ENCODE measurements at regions not wholly inside any gene's neighbourhood (a gene's known extent, or its start where the extent isn't known, plus 50 kb on each side); places are given as distances from the start of the nearest gene placed in this dataset.
"Not testable (repeated sequence)": the region's sequence is repeated elsewhere in the genome, so short reads cannot be mapped to it uniquely, and the experiment has no call there.

DNA sequence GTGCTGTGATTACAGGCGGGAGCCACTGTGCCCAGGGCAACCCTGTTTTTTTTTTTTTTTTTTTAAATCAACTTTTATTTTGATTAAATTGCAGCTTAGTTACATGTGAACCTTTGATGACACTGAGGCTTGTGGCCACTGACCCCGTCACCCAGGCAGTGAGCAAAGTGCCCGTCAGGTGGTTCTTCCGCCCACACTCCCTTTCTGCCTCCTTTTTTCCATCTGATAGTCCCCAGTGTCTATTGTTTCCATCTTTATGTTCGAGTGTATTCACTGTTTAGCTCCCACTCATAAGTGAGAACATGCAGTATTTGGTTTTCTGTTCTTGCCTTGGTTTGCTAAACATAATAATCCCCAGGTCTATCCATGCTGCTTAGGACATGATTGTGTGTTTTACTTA is 110.9 kb upstream of the GRK3 start:
- Histone ChIP-seq H3K36me3 (ENCODE audit: insufficient read depth, low read length) (peaks cover 9% of the 10 kb centered on the region), H3K4me3 (ENCODE audit: low read length) (no peak overlapping the region), H3K4me2 (ENCODE audit: low read length) (no peak overlapping the region), H3K9me3 (replicated peaks; ENCODE audit: low read length) (no peaks in the 10 kb centered on the region), H3K9ac (ENCODE audit: low read depth, low read length) (no peak overlapping the region), H3K4me1 (ENCODE audit: control insufficient read depth, insufficient read depth, low read length) (peaks cover 30% of the 10 kb centered on the region), H3K27me3 (ENCODE audit: control insufficient read depth, insufficient read depth, low read length) (no peaks in the 10 kb centered on the region)

DNA sequence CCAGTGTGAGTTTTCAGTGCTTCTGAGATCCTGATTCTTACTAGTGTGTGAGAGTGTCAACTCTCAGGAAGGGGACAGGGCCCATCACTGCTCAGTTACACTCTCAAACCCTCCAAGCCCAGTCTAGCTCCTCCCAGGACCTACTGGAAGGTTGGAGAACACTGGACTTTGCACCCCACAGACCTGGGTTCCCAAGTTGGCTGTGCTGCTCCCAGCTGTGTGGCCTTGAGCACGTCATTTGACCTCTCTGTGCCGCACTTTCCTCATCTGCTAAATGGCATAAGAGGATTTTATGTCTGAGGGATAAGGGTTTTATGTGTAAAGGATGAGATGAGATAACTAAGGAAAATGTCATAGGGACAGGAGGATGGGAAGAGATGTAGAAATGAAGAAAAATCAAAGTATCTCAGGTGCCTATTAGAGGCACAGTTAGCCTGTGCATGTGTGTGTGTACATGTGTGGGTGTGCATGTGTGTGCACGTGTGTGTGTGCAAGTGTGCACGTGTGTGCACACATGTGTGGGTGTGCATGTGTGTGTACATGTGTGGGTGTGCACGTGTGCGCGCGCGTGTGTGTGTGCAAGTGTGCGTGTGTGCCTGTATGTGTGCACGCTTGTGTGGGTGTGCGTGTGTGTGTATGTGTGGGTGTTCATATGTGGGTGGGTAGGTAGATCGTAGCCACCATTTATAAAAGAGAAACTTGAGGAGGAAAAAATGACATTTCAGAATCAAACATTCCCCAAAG is 108.0 kb upstream of the GRK3 start:
- H3K27me3 ChIP-seq (ENCODE audit: control insufficient read depth, insufficient read depth, low read length); H3K4me2 ChIP-seq (ENCODE audit: low read length); H3K9me3 ChIP-seq (replicated peaks; ENCODE audit: low read length); H3K4me3 ChIP-seq (ENCODE audit: low read length); H3K9ac ChIP-seq (ENCODE audit: low read depth, low read length): not testable (repeated sequence)
- peaks cover 13% of the 10 kb centered on the region for H3K4me1 ChIP-seq (ENCODE audit: control insufficient read depth, insufficient read depth, low read length)
- H3K36me3 ChIP-seq (ENCODE audit: insufficient read depth, low read length) = peaks cover 28% of the 10 kb centered on the region

GRCh38 chr22:25458631-25459030 is 105.8 kb upstream of the GRK3 start:
- not testable (repeated sequence) for H3K4me3 ChIP-seq (ENCODE audit: low read length); H3K4me1 ChIP-seq (ENCODE audit: control insufficient read depth, insufficient read depth, low read length); H3K4me2 ChIP-seq (ENCODE audit: low read length); H3K9ac ChIP-seq (ENCODE audit: low read depth, low read length); H3K27me3 ChIP-seq (ENCODE audit: control insufficient read depth, insufficient read depth, low read length); H3K9me3 ChIP-seq (replicated peaks; ENCODE audit: low read length)
- peaks cover 32% of the 10 kb centered on the region for H3K36me3 ChIP-seq (ENCODE audit: insufficient read depth, low read length)

- H3K4me3 ChIP-seq (ENCODE audit: low read length); H3K9me3 ChIP-seq (replicated peaks; ENCODE audit: low read length); H3K9ac ChIP-seq (ENCODE audit: low read depth, low read length); H3K4me1 ChIP-seq (ENCODE audit: control insufficient read depth, insufficient read depth, low read length); H3K27me3 ChIP-seq (ENCODE audit: control insufficient read depth, insufficient read depth, low read length); H3K4me2 ChIP-seq (ENCODE audit: low read length): not testable (repeated sequence)
- peaks cover 24% of the 10 kb centered on the region for H3K36me3 ChIP-seq (ENCODE audit: insufficient read depth, low read length)
Observed at GRCh38 chr22:25460682-25461081, 103.8 kb upstream of the GRK3 start.

GRCh38 chr22:25461301-25461700 is 103.2 kb upstream of the GRK3 start:
- peaks cover 25% of the 10 kb centered on the region for H3K36me3 ChIP-seq (ENCODE audit: insufficient read depth, low read length)
- H3K9ac ChIP-seq (ENCODE audit: low read depth, low read length) = no peak overlapping the region
- no peak overlapping the region for H3K4me3 ChIP-seq (ENCODE audit: low read length)
- no peaks in the 10 kb centered on the region for H3K9me3 ChIP-seq (replicated peaks; ENCODE audit: low read length)
- no peaks in the 10 kb centered on the region for H3K4me1 ChIP-seq (ENCODE audit: control insufficient read depth, insufficient read depth, low read length)
- no peak overlapping the region for H3K4me2 ChIP-seq (ENCODE audit: low read length)
- H3K27me3 ChIP-seq (ENCODE audit: control insufficient read depth, insufficient read depth, low read length) = no peaks in the 10 kb centered on the region

DNA sequence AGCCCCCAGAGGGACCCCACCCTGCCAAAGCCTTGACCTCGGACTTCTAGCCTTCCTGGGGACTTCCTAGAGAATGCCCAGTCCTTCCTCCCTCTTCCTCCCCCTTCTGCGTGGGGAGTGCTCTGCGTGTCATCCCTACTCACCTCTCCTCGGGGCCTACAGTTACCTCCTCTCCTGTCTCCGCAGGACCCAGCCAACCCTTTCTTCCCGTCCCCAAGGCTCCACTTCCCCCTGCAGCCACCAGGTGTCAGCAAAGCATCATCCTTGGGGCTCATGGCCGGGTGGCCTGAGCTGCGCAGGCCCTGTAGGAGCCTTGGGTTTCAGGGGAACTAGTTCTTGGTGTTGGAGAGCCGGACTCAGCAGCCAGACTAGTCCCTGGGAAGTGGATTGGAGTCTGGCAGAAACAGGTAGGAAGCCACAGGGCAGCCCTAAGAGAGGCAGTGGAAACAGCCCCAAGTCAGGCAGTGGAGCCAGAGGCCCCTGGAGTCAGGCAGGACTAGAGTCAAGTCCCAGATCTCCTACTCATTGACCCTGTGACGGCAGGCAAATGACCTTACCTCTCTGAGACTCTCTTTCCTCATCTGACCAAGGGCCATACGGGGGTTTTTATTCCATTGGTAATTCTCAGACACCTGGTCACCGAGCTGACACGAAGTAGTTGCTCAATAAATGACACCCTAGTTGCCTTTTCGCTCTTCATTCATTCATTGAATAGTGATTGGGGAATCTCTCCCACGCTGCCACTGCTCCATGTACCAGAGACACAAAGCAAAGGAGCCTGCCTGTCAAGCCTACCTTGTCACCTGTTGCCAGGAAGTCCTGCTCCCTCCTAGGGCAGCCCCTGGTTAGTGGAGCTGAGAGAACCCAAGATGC is 101.8 kb upstream of the GRK3 start:
- H3K36me3 ChIP-seq (ENCODE audit: insufficient read depth, low read length) = peaks cover 26% of the 10 kb centered on the region
- not testable (repeated sequence) for H3K9ac ChIP-seq (ENCODE audit: low read depth, low read length)

DNA sequence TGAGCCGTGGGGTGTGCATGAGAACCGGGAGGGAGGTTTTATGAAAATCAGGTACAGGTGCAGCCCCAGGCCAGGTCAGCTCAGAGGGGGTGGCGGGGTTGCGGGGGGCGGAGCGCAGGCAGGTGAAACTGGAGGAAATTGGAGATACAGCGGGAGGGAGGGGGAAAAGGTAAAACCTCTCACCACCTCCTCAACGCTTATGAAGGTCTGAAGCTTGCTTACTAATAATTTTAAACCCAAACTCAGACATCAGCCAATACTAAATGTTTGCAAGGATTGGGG is 101.2 kb upstream of the GRK3 start:
- H3K9me3 ChIP-seq (replicated peaks; ENCODE audit: low read length); H3K9ac ChIP-seq (ENCODE audit: low read depth, low read length); H3K27me3 ChIP-seq (ENCODE audit: control insufficient read depth, insufficient read depth, low read length); H3K4me1 ChIP-seq (ENCODE audit: control insufficient read depth, insufficient read depth, low read length); H3K4me3 ChIP-seq (ENCODE audit: low read length); H3K4me2 ChIP-seq (ENCODE audit: low read length): not testable (repeated sequence)
- H3K36me3 ChIP-seq (ENCODE audit: insufficient read depth, low read length) = peaks cover 26% of the 10 kb centered on the region

More for the DNA sequence above, 101.8 kb upstream of the GRK3 start:
- H3K9me3 ChIP-seq (replicated peaks; ENCODE audit: low read length); H3K4me2 ChIP-seq (ENCODE audit: low read length); H3K27me3 ChIP-seq (ENCODE audit: control insufficient read depth, insufficient read depth, low read length); H3K4me3 ChIP-seq (ENCODE audit: low read length); H3K4me1 ChIP-seq (ENCODE audit: control insufficient read depth, insufficient read depth, low read length): not testable (repeated sequence)

DNA sequence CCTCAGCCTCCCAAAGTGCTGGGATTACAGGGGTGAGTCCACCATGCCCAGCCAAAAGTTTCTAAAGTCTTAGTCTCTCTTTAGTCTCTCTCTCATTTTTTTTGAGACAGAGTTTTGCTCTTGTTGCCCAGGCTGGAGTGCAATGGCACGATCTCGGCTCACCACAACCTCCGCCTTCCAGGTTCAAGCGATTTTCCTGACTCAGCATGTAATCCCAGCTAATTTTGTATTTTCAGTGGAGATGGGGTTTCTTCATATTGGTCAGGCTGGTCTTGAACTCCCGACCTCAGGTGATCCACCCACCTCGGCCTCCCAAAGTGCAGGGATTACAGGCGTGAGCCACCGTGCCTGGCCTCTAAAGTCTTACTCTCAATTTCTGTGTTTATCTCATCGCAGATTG is 100.1 kb upstream of the GRK3 start:
- not testable (repeated sequence) for H3K4me1 ChIP-seq (ENCODE audit: control insufficient read depth, insufficient read depth, low read length); H3K9ac ChIP-seq (ENCODE audit: low read depth, low read length); H3K4me2 ChIP-seq (ENCODE audit: low read length); H3K27me3 ChIP-seq (ENCODE audit: control insufficient read depth, insufficient read depth, low read length); H3K4me3 ChIP-seq (ENCODE audit: low read length); H3K9me3 ChIP-seq (replicated peaks; ENCODE audit: low read length)
- peaks cover 20% of the 10 kb centered on the region for H3K36me3 ChIP-seq (ENCODE audit: insufficient read depth, low read length)

DNA sequence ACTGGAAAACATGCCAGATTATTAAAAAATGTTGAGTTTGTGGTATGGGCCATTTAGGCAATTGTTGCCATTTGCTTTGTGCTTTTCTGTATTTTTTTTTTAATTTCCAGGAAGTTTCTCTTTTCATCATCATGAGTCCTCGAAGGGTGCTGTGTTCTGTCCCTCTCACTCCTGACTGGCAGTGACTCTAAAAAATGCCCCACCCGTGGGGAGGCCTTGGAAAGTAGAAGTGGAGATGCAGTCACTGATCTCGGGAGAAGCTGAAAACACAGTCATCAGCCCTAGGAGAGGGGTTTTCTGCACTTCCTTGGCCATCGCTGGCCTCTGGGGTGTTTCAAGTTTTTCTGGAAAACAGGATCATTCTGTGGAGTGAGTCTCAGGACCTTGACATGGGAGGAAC is 98.5 kb upstream of the GRK3 start:
- Histone ChIP-seq H3K4me3 (ENCODE audit: low read length) (no peak overlapping the region), H3K9me3 (replicated peaks; ENCODE audit: low read length) (no peaks in the 10 kb centered on the region), H3K36me3 (ENCODE audit: insufficient read depth, low read length) (peaks cover 13% of the 10 kb centered on the region), H3K4me1 (ENCODE audit: control insufficient read depth, insufficient read depth, low read length) (no peaks in the 10 kb centered on the region), H3K9ac (ENCODE audit: low read depth, low read length) (no peak overlapping the region), H3K4me2 (ENCODE audit: low read length) (no peak overlapping the region), H3K27me3 (ENCODE audit: control insufficient read depth, insufficient read depth, low read length) (no peaks in the 10 kb centered on the region)

DNA sequence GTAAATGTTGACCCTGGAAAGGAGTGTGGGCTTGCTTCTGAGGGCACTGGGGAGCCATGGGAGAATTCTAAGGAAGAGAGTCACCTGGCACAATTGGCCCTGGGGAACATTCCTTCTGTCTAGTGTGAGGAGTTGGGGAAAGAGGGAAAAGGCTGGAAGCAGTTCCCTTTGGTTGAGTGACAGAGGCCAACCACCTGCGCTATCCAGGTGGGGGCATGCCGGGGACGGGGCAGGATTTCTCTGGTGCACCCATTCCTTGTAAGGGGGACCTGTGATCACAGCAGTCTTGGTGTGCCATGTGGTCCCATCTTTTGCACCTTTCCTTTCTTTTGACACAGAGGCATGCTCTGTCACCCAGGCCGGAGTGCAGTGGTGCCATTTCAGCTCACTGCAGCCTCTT is 92.1 kb upstream of the GRK3 start:
- Histone ChIP-seq H3K4me3 (ENCODE audit: low read length) (no peak overlapping the region), H3K27me3 (ENCODE audit: control insufficient read depth, insufficient read depth, low read length) (no peaks in the 10 kb centered on the region), H3K9me3 (replicated peaks; ENCODE audit: low read length) (no peaks in the 10 kb centered on the region), H3K36me3 (ENCODE audit: insufficient read depth, low read length) (no peaks in the 10 kb centered on the region), H3K4me2 (ENCODE audit: low read length) (no peak overlapping the region), H3K9ac (ENCODE audit: low read depth, low read length) (no peak overlapping the region), H3K4me1 (ENCODE audit: control insufficient read depth, insufficient read depth, low read length) (no peaks in the 10 kb centered on the region)

DNA sequence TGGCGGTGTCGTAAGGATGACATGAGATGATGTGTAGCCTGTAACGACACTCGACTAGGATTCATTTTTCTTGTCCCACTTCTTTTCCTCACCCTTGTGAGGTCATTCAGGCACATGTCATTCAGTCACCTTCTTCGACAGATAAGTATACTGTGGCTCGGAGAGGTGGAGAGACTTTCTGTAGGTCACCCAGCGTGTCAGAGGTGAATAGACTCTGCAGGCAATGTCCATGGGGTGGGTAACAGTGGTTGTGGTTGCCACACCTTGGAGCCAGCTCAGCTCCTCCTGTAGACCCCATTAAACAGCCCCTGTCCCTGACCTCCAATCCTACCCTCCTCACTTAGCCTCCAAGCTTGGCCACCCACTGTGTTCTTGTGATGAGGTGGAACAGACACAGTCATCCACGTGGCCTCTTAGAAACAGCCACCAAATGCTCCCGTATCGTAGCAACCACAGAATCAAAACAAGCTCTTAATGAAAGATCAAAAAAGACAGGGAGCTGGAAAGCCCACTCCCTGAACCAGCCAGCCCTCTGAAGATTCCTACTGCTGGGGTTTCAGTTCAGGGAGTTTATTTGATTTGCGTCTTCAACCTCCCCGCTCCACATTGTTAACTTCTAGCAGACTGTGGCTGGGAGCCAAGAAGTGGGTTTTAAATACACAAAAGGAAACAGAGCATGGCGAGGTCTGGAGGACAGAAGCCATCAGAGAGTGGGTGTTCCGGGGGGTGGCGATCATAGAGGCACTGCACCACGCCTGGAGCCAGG is 89.0 kb upstream of the GRK3 start:
- H3K4me3 ChIP-seq (ENCODE audit: low read length) = no peak overlapping the region
- no peaks in the 10 kb centered on the region for H3K36me3 ChIP-seq (ENCODE audit: insufficient read depth, low read length)
- H3K4me2 ChIP-seq (ENCODE audit: low read length) = no peak overlapping the region
- H3K27me3 ChIP-seq (ENCODE audit: control insufficient read depth, insufficient read depth, low read length) = no peaks in the 10 kb centered on the region
- no peaks in the 10 kb centered on the region for H3K9me3 ChIP-seq (replicated peaks; ENCODE audit: low read length)
- no peak overlapping the region for H3K9ac ChIP-seq (ENCODE audit: low read depth, low read length)
- H3K4me1 ChIP-seq (ENCODE audit: control insufficient read depth, insufficient read depth, low read length) = no peaks in the 10 kb centered on the region

Measured in skeletal muscle satellite cell (primary cell).